GM23248 (cell line): ENCODE measurements at regions not wholly inside any gene's neighbourhood (a gene's known extent, or its start where the extent isn't known, plus 50 kb on each side); places are given as distances from the start of the nearest gene placed in this dataset.

Experiments used
- EZH2 ChIP-seq: fragments of 200-600 bp; sonication (generic); IDR thresholded peaks from 2 replicates; pipeline ENCODE4 v1.6.1; 2018; ENCODE audit warnings: antibody characterized with exemption, mild to moderate bottlenecking; ENCODE audit not compliant: insufficient read depth, poor library complexity, severe bottlenecking
- EZH2phosphoT487 ChIP-seq: fragments of 200-600 bp; sonication (generic); IDR thresholded peaks from 2 replicates; pipeline ENCODE4 v1.6.1; 2018; ENCODE audit warnings: antibody characterized with exemption, moderate library complexity, mild to moderate bottlenecking, low read depth; ENCODE audit not compliant: insufficient read depth

GRCh38 chr6:92114797-92115196 lies 1304.6 kb downstream of the EPHA7 start:
- TF ChIP-seq EZH2 (no peak), EZH2phosphoT487 (no peak)
